HG03575 (cell line): ENCODE measurements at regions not wholly inside any gene's neighbourhood (a gene's known extent, or its start where the extent isn't known, plus 50 kb on each side); places are given as distances from the start of the nearest gene placed in this dataset.
"Not testable (repeated sequence)": the region's sequence is repeated elsewhere in the genome, so short reads cannot be mapped to it uniquely, and the experiment has no call there.

ENCODE experiments used
- ATAC-seq: cut with Tn5 transposase; IDR thresholded peaks from one replicate; pipeline ENCODE4 v1.9.1; 2021; ENCODE audit not compliant: unreplicated experiment, insufficient number of reproducible peaks, low FRiP score; ENCODE audit errors: extremely low read depth

DNA sequence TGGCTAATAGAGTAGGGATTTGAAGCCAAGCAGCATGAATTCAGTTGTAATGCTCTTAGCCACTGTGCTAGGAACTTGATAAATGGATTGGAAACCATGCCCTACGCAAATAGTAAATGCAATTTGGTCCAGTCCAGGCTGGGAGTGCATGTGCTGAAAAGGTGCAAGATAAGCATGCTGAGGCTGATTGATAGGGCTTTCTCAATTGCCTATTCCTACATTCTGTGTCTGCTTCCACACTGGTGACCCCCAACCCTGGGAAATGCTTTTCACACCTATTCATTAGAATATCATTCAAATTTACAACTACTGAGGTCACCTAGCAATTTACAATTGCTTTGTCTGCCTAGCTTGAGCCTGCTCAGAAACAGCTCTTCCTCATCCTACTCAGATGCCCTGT is 84.7 kb upstream of the SLC25A36 start:
- ATAC-seq, result no peak

DNA sequence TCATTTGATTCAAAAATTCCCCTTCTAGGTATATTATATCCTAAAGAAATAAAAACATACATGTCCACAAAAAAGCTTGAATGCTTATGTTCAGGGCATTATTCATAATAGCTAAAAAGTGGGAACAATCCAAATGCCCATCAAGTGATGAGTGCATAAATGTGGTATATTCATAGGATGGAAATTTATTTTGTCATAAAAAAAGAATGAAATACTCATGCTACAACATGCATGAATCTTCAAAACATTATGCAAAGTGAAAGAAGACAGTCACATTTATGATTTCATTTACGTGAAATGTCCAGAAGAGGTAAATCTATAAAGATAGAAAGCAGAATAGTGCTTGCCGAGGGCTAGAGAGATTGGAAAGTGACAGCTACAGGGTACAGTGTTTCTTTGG is 83.6 kb upstream of the SLC25A36 start:
- no peak for ATAC-seq

DNA sequence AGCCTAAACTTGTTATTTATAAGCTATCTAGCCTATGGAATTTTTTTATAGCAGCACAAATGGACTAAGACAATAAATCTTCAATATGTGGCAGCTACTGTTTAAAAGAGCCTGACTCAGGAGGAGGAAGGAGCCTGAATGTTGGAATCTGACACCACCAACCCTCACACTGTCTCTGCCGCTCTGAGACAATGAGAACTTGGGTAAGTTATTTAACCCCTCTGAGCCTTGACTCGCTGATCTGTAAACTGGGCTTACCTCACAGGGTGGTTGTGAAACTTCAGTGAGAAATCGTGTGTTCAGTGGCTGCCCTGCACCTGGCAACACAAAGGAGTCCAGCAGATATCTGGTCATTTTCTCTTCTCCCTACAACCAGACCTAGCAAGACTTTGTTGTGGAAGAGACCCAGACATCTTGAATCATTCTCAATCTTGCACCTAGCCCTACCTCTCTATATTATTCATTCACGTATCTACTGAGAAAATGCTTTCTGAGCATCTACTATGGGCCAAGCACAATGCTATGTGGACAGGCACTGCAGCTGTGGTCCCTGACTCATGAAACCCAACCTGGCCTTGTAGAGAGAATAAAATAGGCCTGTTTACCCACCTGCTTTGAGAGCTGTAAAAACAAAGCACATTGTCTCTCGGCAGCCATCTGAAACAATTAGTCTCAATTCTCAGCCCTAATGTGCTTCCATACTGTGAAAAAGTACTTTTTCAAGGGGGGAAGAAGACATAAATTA is 81.9 kb upstream of the SLC25A36 start:
- no peak for ATAC-seq

DNA sequence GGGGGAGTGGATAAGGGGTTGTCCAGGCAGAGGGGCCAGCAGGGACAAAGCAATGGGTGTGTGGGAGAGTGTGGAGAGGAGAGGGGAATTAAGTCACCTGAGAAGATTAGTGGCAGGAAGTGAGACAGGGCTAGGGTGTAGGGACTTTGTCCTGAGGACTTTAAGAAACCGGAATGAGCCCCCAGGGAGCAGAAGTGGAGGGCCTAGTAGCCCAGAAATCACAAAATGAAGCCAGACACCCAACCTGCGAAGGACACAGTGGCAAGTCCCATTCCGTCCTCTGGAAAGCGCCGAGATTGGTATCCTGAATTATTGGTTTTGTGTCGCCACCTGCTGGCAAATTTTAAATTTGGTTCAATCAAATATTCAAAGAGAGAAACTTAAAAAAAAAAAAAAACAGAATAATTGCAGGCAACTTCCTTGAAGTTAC is 78.0 kb upstream of the SLC25A36 start:
- ATAC-seq, result no peak

DNA sequence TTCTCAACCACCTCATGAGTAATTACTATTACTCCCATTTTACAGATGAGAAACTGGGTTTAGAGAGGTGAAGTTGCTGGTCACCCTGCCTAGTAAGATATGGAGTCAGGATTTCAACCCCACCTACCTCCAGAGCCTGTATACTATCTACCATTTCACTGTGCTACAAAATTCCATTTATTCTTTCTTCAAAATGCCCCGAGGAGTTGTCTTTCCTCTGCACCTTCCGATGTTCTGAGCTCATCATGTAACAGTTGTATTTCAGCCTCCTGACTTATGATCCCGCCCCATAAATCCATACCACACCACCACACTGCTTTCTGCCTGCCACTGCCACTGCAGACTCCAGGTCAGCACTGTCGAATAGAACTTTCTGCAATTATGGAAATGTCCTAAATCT is 71.3 kb upstream of the SLC25A36 start:
- ATAC-seq, result no peak

DNA sequence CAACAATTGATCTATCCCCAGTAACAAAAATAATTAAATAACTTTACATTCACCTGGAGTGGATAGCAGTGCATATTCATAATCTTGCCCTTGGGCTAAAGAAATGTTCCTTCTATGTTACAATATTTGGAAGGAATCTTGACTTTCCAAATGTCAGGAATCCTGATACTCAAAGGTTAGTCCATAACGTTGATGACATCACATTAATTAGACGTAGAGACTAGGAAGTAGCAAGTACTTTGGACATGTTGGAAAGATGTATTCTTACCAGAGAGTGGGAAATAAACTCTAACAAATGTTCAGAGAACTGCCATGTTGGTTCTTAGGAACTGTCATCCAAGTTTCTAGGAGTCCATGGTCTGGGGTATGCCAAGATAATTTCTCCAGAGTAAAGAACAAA is 70.6 kb upstream of the SLC25A36 start:
- ATAC-seq, result no peak

DNA sequence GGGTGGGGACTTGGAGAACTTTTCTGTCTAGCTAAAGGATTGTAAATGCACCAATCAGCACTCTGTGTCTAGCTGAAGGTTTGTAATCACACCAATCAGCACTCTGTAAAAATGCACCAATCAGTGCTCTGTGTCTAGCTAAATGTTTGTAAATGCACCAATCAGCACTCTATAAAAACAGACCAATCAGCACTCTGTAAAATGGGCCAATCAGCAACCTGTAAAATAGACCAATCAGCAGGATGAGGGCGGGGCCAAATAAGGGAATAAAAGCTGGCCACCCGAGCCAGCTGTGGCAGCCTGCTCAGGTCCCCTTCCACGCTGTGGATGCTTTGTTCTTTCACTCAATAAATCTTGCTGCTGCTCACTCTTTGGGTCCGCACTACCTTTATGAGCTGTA is 69.5 kb upstream of the SLC25A36 start:
- not testable (repeated sequence) for ATAC-seq

DNA sequence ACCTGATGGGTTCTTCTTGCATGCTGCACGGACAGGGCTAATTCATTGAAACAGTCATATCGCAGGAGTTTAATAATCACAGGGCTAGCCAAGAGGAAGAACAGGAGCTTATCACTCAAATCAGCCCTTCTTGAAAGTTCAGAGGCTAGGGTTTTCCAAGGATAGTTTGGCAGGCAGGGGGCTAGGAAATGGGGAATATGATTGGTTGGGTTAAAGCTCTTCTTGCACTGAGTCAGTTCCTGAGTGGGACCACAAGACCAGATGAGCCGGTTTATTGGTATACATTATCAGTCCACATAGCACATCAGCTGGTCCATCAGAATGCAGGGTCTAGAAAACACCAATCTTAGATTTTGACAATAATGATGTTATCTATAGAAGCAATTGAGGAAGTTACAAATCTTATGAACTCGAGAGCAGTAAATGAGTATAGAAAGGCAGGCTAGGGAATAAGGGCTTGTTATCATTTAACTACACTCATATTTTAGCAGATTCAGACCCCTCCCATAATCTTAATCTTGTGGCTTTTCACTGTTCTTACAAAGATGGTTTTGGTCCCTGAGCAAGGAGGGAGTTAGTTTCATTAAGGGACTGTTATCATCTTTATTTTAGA is 58.1 kb upstream of the SLC25A36 start:
- ATAC-seq, result no peak

DNA sequence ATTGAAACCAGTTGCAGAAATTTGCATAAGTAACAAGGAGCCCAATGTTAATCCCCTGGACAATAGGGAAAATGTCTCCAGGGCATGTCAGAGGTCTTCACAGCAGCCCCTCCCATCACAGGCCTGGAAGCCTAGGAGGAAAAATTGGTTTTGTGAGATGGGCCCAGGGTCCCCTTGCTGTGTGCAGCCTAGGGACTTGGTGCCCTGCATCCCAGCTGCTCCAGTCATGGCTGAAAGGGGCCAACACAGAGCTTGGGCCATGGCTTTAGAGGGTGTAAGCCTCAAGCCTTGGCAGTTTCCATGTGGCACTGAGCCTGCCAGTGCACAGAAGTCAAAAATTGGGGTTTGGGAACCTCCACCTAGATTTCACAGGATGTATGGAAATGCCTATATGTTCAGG is 55.9 kb upstream of the SLC25A36 start:
- ATAC-seq, result not testable (repeated sequence)
